ENCODE measurements at regions not wholly inside any gene's neighbourhood (a gene's known extent, or its start where the extent isn't known, plus 50 kb on each side); places are given as distances from the start of the nearest gene placed in this dataset.

DNA sequence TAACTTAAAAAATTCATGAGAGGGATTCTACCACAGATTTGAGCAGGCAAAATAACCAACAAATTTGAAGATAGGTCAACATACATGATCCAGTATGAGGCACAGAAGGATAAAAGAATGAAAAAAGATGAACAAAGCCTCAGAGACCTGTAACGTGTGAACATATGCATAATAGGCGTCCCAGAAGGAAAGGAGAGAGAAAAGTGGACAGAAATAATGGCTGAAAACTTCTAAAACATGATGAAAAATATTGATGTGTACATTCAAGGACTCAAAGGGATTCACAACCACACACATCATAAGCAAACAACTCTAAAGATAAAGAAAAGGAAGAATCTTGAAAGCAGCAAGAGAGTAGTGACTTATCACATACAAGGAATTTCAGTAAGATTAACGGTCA is 100.1 kb upstream of the PARD3B start:
- Mint-ChIP-seq H3K4me1 (no peaks in the 10 kb centered on the region), H3K9me3 (no peaks in the 10 kb centered on the region), H3K4me3 (no peak overlapping the region), H3K27me3 (peaks cover 8% of the 10 kb centered on the region), H3K27ac (no peak overlapping the region), H3K36me3 (no peaks in the 10 kb centered on the region)

- Mint-ChIP-seq H3K4me1 (no peaks in the 10 kb centered on the region), H3K36me3 (no peaks in the 10 kb centered on the region), H3K4me3 (no peak overlapping the region), H3K27ac (no peak overlapping the region), H3K27me3 (peaks cover 6% of the 10 kb centered on the region), H3K9me3 (no peaks in the 10 kb centered on the region)
Observed at GRCh38 chr2:204447722-204448121, 97.6 kb upstream of the PARD3B start.

DNA sequence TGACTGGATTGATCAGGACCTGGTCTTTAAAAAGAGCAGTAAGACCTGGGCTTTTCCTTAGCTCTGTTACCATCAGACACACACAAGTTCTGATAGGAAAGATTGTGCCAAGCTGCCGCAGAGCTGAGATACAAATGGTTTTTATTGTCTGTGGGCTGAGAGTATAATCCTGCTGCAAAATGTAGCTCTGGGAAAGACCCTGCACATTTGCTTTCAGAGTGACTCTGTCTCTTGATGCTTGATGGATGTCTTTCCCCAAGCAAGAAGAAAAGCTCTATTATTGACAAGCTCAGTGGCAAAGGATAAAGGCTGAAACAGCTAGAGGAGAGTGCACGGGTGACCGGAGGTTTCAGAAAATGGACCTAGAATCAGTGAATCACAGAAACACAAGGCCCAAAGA is 95.3 kb upstream of the PARD3B start:
- peaks cover 4% of the 10 kb centered on the region for H3K27me3 Mint-ChIP-seq
- no peaks in the 10 kb centered on the region for H3K9me3 Mint-ChIP-seq
- no peak overlapping the region for H3K4me3 Mint-ChIP-seq
- no peak overlapping the region for H3K27ac Mint-ChIP-seq
- no peaks in the 10 kb centered on the region for H3K36me3 Mint-ChIP-seq
- no peaks in the 10 kb centered on the region for H3K4me1 Mint-ChIP-seq

DNA sequence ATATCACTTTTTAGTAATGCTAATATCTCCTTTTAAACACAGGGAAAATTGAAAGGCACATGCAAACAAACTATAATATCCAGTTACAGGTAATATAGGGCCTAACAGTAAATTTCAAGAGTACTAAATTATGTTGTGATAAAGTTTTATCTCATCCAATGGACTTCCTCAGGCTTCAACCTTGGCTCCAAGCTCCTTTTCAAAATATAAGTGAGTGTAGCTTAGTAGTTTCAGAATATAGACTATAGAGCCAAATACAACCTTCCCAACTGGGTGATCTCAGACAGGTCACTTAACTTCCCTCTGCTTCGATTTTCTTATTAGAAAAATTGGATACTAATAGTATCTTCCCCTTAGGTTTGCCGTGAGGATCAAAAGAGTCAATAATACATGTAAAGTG is 93.5 kb upstream of the PARD3B start:
- Mint-ChIP-seq H3K27ac (no peak overlapping the region), H3K9me3 (no peaks in the 10 kb centered on the region), H3K27me3 (no peaks in the 10 kb centered on the region), H3K36me3 (no peaks in the 10 kb centered on the region), H3K4me1 (no peaks in the 10 kb centered on the region), H3K4me3 (no peak overlapping the region)

GRCh38 chr2:204452464-204453023 is 92.7 kb upstream of the PARD3B start:
- no peaks in the 10 kb centered on the region for H3K36me3 Mint-ChIP-seq
- H3K4me1 Mint-ChIP-seq: no peaks in the 10 kb centered on the region
- H3K9me3 Mint-ChIP-seq: no peaks in the 10 kb centered on the region
- no peak overlapping the region for H3K4me3 Mint-ChIP-seq
- H3K27me3 Mint-ChIP-seq: no peaks in the 10 kb centered on the region
- no peak overlapping the region for H3K27ac Mint-ChIP-seq

DNA sequence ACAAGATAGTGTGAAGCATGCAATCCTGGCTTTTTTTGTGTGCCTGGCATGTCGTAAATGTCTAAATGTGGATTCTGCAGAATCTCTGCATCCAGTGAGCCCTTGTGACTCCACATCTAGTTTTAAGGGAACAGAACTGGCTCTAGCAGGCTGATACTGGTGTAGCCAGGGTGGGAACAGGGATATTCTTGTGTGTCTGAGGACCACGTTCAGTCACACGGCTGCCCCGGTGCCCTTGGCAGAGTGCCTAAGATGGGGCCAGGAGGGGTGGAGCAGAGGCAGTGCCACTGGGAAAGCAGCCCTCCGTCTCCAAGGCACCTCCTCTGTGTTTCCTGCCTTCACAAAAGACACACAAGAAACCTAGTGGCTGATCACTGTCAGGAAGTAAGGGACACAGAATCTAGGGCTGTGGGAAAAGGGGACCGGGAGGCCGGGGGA is 91.5 kb upstream of the PARD3B start:
- Mint-ChIP-seq H3K4me1 (no peaks in the 10 kb centered on the region), H3K36me3 (no peaks in the 10 kb centered on the region), H3K4me3 (no peak overlapping the region), H3K9me3 (no peaks in the 10 kb centered on the region), H3K27me3 (no peaks in the 10 kb centered on the region), H3K27ac (no peak overlapping the region)

- H3K4me1 Mint-ChIP-seq: no peaks in the 10 kb centered on the region
- H3K27me3 Mint-ChIP-seq: no peaks in the 10 kb centered on the region
- no peak overlapping the region for H3K27ac Mint-ChIP-seq
- H3K9me3 Mint-ChIP-seq: no peaks in the 10 kb centered on the region
- no peak overlapping the region for H3K4me3 Mint-ChIP-seq
- H3K36me3 Mint-ChIP-seq: no peaks in the 10 kb centered on the region
Observed at GRCh38 chr2:204454672-204455380, 90.4 kb upstream of the PARD3B start.

DNA sequence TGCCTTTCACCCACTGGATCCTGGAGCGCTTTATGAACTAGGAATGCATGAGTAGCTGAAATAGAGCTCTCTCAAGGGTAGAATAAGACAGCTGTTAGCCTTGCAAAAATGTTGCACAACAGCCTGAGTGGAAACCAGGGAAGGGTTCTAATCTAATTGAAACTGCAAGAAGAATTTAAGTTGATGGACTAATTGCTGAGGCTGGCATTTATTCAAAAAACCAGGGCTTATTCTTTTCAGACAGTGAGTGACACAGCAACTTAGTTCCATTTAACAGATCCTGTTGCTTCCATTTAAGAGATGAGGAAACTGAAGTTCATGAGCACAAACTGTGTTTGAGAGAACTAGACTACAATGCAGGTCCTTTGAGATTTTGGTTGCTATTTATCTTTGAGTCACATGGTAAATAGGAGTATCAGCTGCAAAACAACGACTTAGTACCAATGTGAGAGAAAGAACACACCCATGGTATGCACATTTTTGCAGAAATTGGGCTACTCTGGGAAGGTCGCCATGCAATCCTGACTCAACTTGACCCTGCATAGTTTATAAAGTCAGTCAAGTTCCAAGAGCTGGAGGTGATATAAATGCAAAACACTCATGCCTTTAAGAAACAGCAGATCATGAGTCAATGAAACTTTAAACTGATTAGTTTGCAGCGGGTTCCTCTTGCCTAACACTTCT is 76.4 kb upstream of the PARD3B start:
- H3K4me3 Mint-ChIP-seq: no peak overlapping the region
- no peaks in the 10 kb centered on the region for H3K9me3 Mint-ChIP-seq
- peaks cover 14% of the 10 kb centered on the region for H3K27me3 Mint-ChIP-seq
- no peaks in the 10 kb centered on the region for H3K36me3 Mint-ChIP-seq
- no peaks in the 10 kb centered on the region for H3K4me1 Mint-ChIP-seq
- no peak overlapping the region for H3K27ac Mint-ChIP-seq

- H3K9me3 Mint-ChIP-seq: no peaks in the 10 kb centered on the region
- H3K4me1 Mint-ChIP-seq: no peaks in the 10 kb centered on the region
- no peaks in the 10 kb centered on the region for H3K36me3 Mint-ChIP-seq
- no peak overlapping the region for H3K27ac Mint-ChIP-seq
- H3K4me3 Mint-ChIP-seq: no peak overlapping the region
- H3K27me3 Mint-ChIP-seq: peaks cover 10% of the 10 kb centered on the region
Observed at GRCh38 chr2:204470178-204470620, 75.1 kb upstream of the PARD3B start.

GRCh38 chr2:204470621-204471196 is 74.6 kb upstream of the PARD3B start:
- Mint-ChIP-seq H3K4me3 (no peak overlapping the region), H3K4me1 (no peaks in the 10 kb centered on the region), H3K27me3 (peaks cover 10% of the 10 kb centered on the region), H3K36me3 (no peaks in the 10 kb centered on the region), H3K9me3 (no peaks in the 10 kb centered on the region), H3K27ac (no peak overlapping the region)

- Mint-ChIP-seq H3K27me3 (peaks cover 9% of the 10 kb centered on the region), H3K4me3 (no peak overlapping the region), H3K9me3 (no peaks in the 10 kb centered on the region), H3K4me1 (no peaks in the 10 kb centered on the region), H3K36me3 (no peaks in the 10 kb centered on the region), H3K27ac (no peak overlapping the region)
Observed at GRCh38 chr2:204472375-204472774, 72.9 kb upstream of the PARD3B start.

- no peak overlapping the region for H3K4me3 Mint-ChIP-seq
- H3K27ac Mint-ChIP-seq: no peak overlapping the region
- no peaks in the 10 kb centered on the region for H3K36me3 Mint-ChIP-seq
- no peaks in the 10 kb centered on the region for H3K9me3 Mint-ChIP-seq
- H3K4me1 Mint-ChIP-seq: no peaks in the 10 kb centered on the region
- H3K27me3 Mint-ChIP-seq: peaks cover 4% of the 10 kb centered on the region
Observed at GRCh38 chr2:204473224-204473623, 72.1 kb upstream of the PARD3B start.

GRCh38 chr2:204475399-204475798 is 69.9 kb upstream of the PARD3B start:
- no peaks in the 10 kb centered on the region for H3K36me3 Mint-ChIP-seq
- H3K9me3 Mint-ChIP-seq: no peaks in the 10 kb centered on the region
- no peaks in the 10 kb centered on the region for H3K4me1 Mint-ChIP-seq
- H3K4me3 Mint-ChIP-seq: no peak overlapping the region
- no peak overlapping the region for H3K27ac Mint-ChIP-seq
- peaks cover 1% of the 10 kb centered on the region for H3K27me3 Mint-ChIP-seq

GRCh38 chr2:204477358-204477950 is 67.8 kb upstream of the PARD3B start:
- no peak overlapping the region for H3K4me3 Mint-ChIP-seq
- no peaks in the 10 kb centered on the region for H3K27me3 Mint-ChIP-seq
- no peaks in the 10 kb centered on the region for H3K36me3 Mint-ChIP-seq
- no peaks in the 10 kb centered on the region for H3K9me3 Mint-ChIP-seq
- no peaks in the 10 kb centered on the region for H3K4me1 Mint-ChIP-seq
- H3K27ac Mint-ChIP-seq: no peak overlapping the region

GRCh38 chr2:204479557-204479956 is 65.7 kb upstream of the PARD3B start:
- no peaks in the 10 kb centered on the region for H3K9me3 Mint-ChIP-seq
- no peaks in the 10 kb centered on the region for H3K4me1 Mint-ChIP-seq
- H3K36me3 Mint-ChIP-seq: no peaks in the 10 kb centered on the region
- H3K27me3 Mint-ChIP-seq: no peaks in the 10 kb centered on the region
- peak overlapping the region; percentile 25 for H3K27ac Mint-ChIP-seq
- H3K4me3 Mint-ChIP-seq: no peak overlapping the region

DNA sequence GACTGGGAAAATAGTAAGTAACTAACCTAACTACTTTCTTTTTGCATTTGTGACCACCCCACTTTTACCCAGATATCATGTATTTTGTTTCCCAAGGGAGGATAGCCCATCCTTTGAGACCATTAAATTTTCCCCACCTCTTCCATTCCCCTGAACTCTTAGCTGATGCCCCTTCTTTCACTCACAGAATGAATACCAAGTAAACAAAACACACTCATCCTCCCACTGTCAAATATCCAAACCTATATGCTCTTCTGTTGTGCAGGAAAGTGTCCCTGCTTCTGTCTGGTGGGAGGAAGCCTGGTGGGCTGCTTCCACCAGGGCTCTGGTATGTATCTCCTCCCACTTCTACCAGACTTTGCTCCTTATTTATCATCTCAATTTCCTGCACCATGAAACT is 64.6 kb upstream of the PARD3B start:
- H3K36me3 Mint-ChIP-seq: no peaks in the 10 kb centered on the region
- no peaks in the 10 kb centered on the region for H3K9me3 Mint-ChIP-seq
- no peak overlapping the region for H3K27ac Mint-ChIP-seq
- no peaks in the 10 kb centered on the region for H3K27me3 Mint-ChIP-seq
- no peak overlapping the region for H3K4me3 Mint-ChIP-seq
- H3K4me1 Mint-ChIP-seq: no peaks in the 10 kb centered on the region

Measured in activated naive CD4-positive, alpha-beta T cell treated with anti-CD3 and anti-CD28 coated beads, Interleukin-2, amount 50 U/mL, for 24 hours (primary cell).